NCI-H2081 (cell line): ENCODE measurements at regions not wholly inside any gene's neighbourhood (a gene's known extent, or its start where the extent isn't known, plus 50 kb on each side); places are given as distances from the start of the nearest gene placed in this dataset.
"Not testable (repeated sequence)": the region's sequence is repeated elsewhere in the genome, so short reads cannot be mapped to it uniquely, and the experiment has no call there.

Source experiments
- DNase-seq, 2 experiments: peaks; one replicate each; lab custom pipeline; 2025; lab: John Stamatoyannopoulos, UW

DNA sequence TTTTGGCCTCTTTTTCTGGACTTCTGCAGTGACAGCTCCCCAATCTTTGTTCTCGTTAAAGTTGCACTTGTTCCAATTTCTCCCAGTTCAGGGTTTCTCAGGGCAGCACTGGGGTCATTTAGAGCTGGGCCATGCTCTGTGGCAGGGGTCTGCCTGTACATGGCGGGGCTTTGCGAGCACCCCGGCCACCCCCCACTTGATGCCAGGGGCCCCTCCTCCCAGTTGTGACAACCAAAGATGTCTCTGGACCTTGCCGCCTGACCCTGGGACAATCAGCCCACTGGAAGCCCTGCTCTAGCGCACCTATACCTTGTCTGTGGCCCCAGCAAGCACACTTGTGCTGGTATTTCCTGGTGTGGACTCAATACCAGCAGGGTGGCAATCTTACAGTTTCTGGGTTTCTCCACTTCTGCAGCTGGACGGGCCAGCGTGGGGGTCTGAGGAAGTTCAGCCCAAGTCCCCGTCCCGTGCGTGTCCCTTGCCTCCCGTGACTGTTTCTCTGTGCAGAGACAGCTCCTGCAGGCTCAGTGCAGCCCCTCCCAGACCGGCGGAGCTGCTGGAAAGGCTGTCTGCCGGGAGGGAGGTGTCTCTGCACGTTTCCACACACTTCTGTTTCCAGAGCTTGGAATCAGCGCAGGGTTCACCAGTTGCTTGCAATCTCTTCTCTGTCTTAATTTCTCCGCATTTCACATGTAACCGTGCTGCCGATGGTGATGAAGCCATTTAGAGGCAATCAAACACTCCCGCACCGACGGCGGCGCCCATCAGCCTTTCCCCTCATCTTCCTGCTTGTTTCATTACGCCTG, 1328.9 kb downstream of the BRD1 start:
- no peak for DNase-seq

DNA sequence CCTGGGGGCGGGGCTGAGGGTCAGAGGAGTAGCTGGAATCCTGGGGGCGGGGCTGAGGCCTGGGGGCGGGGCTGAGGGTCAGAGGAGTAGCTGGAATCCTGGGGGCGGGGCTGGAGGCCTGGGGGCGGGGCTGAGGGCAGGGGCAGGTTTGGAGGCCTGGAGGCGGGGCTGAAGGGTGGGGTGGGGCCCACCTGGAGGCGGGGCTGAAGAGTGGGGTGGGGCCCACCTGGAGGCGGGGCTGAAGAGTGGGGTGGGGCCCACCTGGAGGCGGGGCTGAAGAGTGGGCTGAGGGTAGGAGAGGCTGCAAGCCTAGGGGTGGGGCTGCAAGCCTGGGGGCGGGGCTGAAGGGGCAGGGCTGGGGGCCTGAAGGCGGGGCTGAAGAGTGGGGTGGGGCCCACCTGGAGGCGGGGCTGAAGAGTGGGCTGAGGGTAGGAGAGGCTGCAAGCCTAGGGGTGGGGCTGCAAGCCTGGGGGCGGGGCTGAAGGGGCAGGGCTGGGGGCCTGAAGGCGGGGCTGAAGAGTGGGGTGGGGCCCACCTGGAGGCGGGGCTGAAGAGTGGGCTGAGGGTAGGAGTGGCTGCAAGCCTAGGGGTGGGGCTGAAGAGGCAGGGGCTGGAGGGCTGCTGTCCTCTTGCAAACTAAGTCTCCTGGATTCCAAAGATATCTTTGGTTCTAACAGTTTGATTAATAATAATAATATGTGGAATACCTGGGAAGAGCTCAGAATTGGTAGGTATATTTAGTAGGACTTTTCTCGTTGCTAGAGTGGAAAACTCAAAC, 1329.7 kb downstream of the BRD1 start:
- not testable (repeated sequence) for DNase-seq

DNA sequence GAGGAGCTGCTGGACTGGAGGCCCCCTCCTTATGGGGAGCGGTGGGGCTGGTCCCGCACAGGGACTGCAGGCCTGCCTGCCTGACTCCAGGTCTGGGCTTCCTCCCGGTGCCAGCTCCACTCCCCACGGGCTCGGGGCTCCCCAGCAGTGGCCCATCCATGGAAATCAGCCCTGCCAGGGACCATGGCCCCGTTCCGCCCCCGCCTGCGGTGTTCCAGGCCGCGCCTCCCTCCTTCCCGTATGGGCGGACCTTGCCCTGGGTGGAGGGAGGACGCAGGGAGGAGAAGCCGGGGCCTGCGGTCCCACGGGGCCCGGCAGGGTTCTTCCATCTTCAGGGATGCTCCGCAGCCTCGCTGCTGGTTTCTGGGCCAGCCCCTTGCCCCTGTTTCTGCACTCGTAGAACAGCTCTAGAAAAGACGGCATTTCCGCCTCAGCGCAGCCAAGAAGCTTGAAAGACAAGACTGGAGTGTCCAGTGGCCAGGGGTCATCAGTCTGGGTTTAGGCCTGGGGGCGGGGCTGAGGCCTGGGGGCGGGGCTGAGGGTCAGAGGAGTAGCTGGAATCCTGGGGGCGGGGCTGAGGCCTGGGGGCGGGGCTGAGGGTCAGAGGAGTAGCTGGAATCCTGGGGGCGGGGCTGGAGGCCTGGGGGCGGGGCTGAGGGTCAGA, 1330.6 kb downstream of the BRD1 start:
- DNase-seq, result no peak

DNA sequence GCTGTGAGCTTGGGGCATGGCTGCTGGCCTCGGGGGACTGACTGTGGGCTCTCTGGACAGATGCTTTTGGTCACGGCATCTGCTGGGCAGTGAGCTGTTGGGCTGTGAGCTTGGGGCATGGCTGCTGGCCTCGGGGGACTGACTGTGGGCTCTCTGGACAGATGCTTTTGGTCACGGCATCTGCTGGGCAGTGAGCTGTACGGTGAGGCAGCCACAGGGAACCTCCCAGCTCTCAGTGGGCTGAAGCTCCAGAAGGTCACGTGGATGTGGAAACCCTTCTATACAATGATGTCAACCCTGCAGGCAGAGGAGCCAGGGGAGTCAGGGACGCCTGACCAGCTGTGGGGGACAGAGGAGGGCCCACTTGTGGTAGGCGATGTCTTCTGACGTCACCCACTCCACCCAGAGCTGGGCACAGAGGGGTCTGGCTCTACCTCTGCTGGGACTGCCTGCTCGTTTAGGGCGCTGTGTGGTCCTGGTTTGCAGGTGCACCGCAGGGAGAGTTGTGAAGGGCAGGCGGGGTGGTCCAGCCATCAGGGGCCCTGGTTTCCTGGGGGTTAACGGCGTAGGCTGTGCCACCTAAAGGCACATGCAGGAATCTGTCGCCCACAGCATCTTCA, 1331.3 kb downstream of the BRD1 start:
- no peak for DNase-seq

DNA sequence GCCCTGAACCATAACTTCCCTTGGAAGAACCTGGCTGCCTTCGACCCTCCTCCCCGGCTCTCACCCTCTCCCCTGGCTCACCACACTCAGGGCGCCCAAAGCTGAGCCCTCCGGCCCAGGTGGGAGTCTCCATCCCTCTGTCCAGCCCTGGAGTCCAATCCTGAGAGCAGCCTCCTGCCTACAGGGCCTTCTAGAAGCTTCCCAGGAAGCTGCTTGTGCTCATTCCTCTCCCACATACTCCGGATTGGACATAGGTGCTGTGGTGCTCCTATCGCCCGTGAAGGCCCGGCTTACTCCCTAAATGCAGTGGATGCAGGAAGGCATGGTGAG, 1332.0 kb downstream of the BRD1 start:
- DNase-seq, result no peak

DNA sequence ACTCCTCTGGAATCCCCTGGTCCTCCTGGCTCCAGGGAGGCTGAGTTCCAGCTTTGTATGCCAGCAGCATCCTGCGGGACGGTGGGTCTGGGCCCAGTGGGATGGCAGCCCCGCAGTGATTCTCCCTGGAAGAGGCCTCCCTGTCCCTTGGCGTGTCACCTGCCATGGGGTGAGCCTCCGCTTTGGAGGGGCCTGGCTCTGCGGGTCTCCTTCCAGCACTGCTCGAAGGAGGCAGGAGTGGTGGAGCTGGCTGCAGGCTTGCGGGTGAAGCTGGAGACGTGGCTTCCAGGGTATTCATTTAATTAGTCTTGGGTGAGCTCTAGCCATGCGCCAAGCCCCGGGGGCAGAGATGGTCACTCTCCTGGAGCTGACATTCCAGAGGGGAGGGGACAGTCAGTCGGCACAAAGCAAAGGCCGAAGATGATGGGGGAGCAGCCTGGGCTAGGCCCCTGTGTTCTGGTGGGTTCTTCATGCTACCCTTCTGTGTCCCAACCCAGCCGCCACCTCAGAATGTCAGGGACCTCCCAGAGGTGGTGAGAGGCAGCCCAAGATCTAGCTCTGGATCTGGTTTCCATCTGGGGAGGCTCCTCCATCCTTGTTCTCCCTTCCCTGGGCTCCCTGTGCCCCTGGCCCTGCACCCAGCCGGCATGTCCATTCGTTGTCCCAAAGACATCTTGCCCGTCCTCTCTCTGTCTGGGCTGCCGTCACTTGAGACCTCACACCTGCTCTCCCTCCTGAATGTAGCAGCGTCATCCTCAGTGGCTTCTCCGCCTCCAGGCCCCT, 1332.5 kb downstream of the BRD1 start:
- DNase-seq, result no peak

DNA sequence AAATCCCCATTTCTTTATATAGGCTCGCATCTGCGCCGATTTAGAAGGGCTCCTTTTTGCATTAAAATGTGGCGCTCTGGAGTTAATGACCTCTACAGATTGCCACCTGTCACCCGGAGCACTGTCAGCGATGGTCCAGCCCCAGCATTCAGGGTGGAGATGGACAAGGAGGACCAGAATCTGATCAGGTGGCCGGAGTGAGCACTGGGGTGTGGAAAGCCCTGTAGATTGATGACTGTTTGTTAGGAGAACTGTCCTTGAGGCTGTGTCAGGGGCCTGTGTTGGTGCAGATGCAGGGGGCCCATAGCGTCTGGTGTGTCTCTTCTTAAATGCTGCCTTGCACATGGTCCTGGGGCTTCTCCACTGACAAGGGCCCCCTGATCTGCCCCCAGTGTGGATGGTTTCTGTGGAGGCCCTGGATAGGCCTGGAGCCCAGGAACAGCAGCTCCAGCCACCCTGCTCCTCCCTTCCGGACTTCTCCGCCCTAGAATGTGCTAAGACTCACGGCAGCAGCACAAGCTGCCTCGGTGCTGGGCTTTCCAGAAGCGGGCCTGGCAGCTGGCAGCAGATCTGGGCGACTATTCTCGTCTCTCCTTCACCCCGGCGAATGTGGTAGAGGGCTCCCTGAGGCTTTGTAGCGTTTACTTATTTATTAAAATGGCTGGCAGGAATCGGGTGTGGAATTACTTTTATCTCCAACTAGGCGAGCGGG, 1333.3 kb downstream of the BRD1 start:
- DNase-seq, result no peak

DNA sequence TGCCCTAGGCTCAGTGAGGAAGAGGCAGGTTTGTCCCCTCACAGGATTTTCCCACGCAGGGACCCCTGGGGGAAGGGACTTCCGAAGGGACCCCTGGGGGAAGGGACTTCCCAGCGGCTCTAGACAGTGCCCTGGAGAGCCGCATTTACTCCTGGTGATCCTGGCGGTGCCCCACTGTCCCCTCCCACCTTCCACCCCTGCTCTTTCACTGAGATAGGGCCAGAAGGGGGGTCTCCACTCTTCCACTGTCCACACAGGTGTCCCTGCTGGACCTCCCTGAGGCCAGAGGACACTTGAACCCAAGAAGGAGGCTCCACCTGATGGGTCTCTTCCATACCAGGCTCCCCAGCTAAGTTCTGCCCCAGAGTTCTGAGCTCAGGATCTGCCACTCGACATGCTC, 1333.9 kb downstream of the BRD1 start:
- DNase-seq, result no peak

DNA sequence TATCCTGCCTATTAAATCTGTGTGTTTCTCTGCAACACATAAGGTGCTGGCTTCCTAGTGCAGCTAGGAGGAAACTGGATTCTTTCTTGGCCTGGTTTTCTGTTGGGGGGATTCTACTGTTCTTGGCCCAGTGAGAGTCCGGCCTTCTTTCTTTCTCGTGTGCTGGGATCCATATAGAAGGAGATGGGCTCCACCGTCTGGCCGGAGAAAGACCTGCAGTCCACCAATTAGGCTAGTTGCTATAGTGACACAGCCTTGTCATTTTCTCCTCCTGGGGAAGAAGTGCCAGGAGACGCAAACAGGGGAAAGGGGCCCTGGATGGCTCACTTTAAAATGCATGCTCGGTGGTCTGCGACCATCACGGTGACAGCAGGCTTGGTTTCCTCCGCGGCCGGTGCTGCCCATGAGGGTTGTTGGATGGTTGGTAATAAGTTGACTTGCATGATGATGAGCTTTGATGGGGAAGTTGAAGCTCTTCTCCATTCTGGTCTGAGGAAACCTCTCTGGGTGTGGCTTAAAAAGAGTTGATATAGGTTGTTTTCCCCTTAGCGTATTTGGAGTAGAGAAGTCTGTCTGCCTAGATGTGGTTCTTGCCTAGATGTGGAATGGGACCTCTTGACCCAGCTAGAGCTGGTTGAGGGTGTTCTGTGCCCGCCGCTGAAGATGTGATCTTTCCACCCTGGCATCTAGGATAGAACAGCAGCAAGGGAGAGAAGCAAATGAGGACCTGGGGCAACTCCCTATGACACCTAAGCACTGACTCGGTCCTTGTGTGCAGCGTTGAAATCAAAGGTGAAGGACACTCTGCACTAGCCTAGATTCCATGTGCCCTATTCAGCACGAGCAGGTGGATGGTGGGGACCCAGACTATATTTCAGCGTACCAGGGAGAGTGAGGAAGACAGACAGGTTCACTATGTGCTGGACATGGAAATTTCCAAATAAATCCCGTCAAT, 1335.0 kb downstream of the BRD1 start:
- peak; percentile 55 to 65 for DNase-seq

DNA sequence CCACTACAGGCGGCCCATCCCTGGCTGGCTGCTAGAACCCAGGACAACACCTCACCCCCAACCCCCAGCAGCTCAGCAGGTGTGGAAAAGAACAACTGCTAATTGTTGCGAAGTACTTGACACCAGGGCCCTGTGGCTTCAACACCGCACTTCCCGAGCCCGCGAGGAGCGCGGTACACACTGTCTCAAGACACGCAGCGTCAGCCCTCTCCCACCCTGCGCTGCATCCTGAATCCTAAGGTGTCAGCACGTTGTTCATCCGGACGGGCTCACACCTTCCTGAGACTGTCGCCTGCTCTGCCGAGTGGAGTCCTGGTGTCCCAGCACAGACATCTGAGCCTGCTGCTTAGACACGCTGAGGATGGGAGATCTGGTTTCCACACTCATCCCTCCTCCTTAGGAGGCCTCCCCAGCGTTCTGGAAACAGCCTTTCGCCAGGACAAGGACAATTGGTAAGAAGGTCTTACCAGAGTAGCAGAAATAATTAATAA, 1336.2 kb downstream of the BRD1 start:
- no peak for DNase-seq

DNA sequence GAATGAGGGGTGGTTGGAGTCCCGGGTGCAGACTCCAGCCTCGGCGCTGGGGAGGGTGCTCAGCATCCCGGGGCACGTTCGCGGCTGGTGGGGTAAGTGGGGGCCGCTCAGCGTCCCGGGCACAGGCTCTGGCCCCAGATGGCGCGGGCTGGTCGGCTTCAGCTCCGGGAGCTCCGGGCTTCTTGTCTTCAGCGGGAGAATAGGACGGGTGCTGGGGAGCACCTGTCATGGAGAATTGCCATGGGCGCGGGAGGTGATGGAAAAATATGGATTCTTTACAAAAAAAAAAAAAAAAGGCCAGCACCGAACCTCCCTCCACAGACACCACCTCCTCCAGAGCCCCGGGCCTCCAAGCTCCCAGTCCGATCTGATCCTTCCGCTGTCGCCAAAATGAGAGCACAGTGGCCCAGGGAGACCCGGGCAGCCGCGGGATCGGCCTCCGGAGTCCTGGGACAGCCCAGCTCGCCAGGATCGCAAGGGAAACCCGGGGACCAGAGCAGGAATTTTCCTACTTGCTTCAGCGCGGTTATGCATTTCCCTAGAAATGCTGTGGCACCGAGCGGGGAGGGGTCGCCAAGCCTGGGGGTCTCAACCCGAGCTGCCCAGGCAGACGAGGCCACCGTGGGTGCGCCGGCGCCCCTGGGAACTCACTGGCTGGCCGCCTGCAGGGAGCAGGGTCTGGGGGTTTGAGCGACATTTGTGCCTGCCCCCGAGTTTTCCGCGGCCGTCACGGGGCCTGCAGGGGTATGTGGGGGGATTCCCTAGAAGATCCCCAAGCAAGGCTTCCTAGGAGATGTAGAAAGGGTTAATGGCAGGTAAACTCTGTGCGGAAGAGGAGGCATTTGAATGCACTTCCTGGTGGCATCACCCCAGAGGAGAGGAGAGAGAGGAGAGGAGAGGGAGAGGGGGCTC, 1336.9 kb downstream of the BRD1 start:
- no peak for DNase-seq

DNA sequence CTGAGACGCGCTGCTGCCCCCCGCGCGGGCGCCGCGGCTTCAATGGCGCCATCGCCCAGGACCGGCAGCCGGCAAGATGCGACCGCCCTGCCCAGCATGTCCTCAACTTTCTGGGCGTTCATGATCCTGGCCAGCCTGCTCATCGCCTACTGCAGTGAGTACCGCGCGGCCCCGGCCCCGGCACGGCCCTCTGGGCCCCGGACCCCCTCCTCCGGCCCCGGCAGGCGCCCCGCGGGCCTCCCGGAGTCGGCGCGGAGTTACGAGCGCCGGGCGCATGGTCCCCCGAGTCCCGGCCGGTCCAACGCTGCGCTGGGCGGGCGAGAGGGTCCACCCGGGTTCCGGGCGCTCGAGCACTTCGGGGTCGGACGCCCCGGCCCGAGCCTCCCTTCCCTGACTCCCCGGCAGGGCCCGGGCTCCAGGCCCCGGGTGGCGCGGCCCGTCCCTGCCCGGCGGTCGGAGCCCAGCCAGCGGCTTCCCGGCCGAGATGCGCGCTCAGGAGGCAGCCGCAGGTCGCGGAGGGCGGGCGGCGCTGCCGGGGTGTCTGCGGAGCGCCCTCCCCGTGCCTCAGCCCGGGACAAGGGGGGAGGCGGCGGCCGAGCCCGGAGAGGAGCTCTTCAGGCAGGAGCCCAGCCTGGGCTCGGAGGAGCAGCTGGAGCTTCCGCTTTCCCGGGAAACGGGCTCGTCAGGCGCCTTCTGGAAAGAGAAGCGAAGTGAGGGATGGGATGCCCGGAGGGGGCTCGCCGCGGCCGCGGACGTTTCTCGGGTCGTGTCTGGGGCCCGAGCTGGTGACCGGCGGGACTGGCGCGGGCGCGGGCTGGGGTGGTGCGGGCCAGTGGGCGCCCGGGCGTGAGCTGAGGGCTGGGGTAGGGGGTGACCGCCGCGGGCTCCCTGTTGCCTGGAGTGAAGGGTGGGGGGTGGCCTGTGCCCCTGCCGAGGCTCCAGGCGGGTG, 1337.8 kb downstream of the BRD1 start:
- DNase-seq, result no peak

DNA sequence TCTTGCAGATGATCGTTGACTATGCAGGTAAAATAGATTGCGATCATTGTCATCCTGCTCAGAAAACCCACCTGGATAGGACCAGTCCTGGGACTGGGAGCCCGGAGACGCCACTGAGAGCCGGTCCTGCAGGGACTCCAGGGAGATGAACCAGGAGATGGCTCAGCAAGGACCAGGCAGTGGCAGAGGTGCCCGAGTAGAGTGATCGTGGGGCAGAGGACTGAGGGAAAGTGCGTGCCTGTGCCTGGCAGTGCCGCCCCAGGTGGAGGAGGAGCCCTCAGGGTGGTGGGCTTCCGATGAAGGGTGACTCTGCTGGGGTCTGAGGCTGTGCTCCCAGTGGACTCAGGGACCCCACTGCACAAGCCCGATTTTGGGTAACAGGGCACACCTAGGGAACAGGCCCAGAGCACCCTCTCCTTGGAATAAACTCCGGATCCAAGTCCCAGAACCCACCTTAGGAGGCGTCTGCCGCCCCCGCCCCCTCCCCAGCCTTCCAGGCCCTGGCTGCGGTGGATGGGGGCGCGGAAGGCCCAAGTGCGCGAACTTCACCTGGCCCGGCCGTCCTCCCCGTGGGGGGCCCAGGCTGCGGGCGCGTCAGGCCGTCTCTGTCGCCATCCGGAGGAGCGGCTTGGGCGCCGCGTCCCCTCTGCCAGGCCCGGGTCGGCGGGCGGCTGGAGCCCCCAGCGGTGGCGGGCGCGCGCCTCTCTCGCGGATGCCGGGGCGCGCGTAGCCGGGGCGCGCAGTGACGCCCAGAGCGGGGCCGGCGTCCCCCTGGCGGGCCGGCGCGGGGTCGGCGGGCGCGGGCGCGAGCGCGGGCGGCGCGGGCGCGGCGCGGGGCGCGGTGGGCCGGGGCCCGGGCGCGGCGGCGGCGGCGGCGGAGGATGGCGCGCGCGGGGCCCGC, 1338.8 kb downstream of the BRD1 start:
- DNase-seq, result peak in 1 of 2 experiments; percentile 0

DNA sequence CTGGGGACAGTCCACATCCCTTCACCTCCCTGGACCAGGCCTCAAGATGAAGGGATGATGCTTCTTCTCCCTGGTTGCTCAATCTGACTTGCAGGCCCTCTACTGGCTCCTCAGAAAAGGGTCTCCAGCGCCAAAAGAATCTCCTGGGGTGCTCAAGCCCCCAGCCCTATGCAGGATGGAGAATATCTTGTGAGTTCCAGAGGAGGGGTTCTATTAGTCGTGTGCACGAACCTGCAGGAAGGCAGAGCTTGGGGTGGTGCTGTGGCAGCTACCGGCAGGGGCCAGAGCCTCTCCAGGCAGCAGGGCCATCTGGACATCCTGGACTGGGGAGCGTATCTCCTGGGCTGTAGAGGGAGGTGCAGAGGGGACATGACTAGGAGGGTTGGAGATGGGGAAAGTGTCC, 1339.5 kb downstream of the BRD1 start:
- no peak for DNase-seq

DNA sequence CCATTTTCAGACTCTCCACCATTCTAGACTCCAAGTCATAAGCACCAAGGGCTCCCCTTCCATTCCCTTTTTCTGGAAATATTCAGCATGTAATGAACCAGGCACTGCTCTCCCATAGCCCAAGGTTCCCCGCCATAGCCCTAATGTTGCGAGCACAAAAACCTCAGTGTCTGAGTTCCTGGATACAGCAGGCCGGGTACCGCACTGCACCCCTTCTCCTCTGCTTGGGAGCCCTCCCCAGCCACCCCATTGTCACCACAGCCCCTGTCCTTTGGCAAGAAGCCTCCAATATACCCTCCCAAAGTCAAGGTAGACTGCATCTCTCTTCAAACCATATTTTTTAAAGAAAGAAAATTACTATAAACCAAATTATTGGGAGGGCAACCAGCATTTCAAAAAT, 1341.1 kb downstream of the BRD1 start:
- DNase-seq, result no peak

DNA sequence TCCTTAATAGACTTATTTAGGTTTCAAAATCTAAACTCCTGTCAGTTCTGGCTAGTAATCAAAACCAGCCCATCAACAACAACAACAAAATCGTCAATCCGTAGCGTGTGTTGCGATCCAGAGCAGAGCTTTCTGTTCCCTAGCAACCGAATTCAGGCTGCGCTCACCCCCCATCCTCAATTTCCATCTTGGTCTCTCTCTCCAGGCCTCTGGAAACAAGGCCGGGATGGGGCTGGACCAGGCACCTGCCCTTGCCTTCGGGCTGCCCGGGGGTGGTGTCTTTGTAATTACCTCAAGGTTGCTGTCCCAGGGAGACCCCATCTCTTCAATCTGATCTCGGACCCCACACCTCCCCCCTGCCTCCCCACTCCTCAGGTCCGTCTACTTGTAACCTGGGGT, 1341.5 kb downstream of the BRD1 start:
- DNase-seq, result no peak
